DMS 273 treated with DMSO at 0.1 percent for 48 hours (cell line): ENCODE measurements at regions not wholly inside any gene's neighbourhood (a gene's known extent, or its start where the extent isn't known, plus 50 kb on each side); places are given as distances from the start of the nearest gene placed in this dataset.

Experiments
- DNase-seq: peaks from one replicate; lab custom pipeline; 2025; lab: John Stamatoyannopoulos, UW

- DNase-seq, result no peak
Measured at GRCh38 chr21:16307256-16307655, 577.5 kb downstream of the USP25 start.

- DNase-seq, result no peak
Measured at GRCh38 chr21:16308269-16308668, 578.5 kb downstream of the USP25 start.

GRCh38 chr21:16309250-16309971 is 579.6 kb downstream of the USP25 start:
- no peak for DNase-seq

- no peak for DNase-seq
Measured at GRCh38 chr21:16310176-16310575, 580.4 kb downstream of the USP25 start.

GRCh38 chr21:16311229-16311628 is 581.4 kb downstream of the USP25 start:
- DNase-seq, result no peak

- DNase-seq, result no peak
Measured at GRCh38 chr21:16312321-16312720, 582.5 kb downstream of the USP25 start.

GRCh38 chr21:16315223-16315622 is 585.4 kb downstream of the USP25 start:
- no peak for DNase-seq

GRCh38 chr21:16318651-16319300 is 589.0 kb downstream of the USP25 start:
- no peak for DNase-seq

GRCh38 chr21:16320110-16320509 is 590.3 kb downstream of the USP25 start:
- DNase-seq, result no peak

- DNase-seq, result no peak
Measured at GRCh38 chr21:16322454-16322853, 592.7 kb downstream of the USP25 start.

- DNase-seq, result no peak
Measured at GRCh38 chr21:16323596-16323995, 593.8 kb downstream of the USP25 start.

GRCh38 chr21:16324630-16325029 is 594.8 kb downstream of the USP25 start:
- DNase-seq, result no peak

- peak; percentile 56 for DNase-seq
Measured at GRCh38 chr21:16330082-16330907, 600.5 kb downstream of the USP25 start.

GRCh38 chr21:16330908-16331268 is 601.1 kb downstream of the USP25 start:
- DNase-seq, result no peak

GRCh38 chr21:16337266-16337665 is 607.5 kb downstream of the USP25 start:
- no peak for DNase-seq

GRCh38 chr21:16342932-16343331 is 613.1 kb downstream of the USP25 start:
- DNase-seq, result no peak

- DNase-seq, result no peak
Measured at GRCh38 chr21:16343776-16344175, 614.0 kb downstream of the USP25 start.

GRCh38 chr21:16345757-16346156 is 616.0 kb downstream of the USP25 start:
- no peak for DNase-seq

- no peak for DNase-seq
Measured at GRCh38 chr21:16347223-16347622, 617.4 kb downstream of the USP25 start.

GRCh38 chr21:16353764-16354163 is 624.0 kb downstream of the USP25 start:
- DNase-seq, result no peak

- no peak for DNase-seq
Measured at GRCh38 chr21:16357994-16358393, 628.2 kb downstream of the USP25 start.

GRCh38 chr21:16358784-16359183 is 629.0 kb downstream of the USP25 start:
- DNase-seq, result no peak

GRCh38 chr21:16363100-16363499 is 633.3 kb downstream of the USP25 start:
- no peak for DNase-seq
